ENCODE measurements at regions not wholly inside any gene's neighbourhood (a gene's known extent, or its start where the extent isn't known, plus 50 kb on each side); places are given as distances from the start of the nearest gene placed in this dataset.

GRCh38 chr14:101411151-101411550, 150.1 kb upstream of the DIO3 start:
- TF ChIP-seq FOSL1 (IDR thresholded peaks at IDR 0.05; ENCODE audit: low read depth), result no peak
- peak; percentile 12; the same call in 1 of the 2 replicates for TF ChIP-seq RAD21 (IDR thresholded peaks at IDR 0.05; ENCODE audit: low read depth)
- TF ChIP-seq CBX3 (IDR thresholded peaks at IDR 0.05; ENCODE audit: low read depth), result no peak
- TF ChIP-seq POLR2AphosphoS5 (IDR thresholded peaks at IDR 0.05; ENCODE audit: low read depth, low read length), result no peak
- no peak for TF ChIP-seq ZNF274 (IDR thresholded peaks at IDR 0.05; ENCODE audit: low read depth, low read length)
- Histone ChIP-seq H3K4me2 (ENCODE audit: low read length) (no peak overlapping the region), H3K4me1 (ENCODE audit: control insufficient read depth in 1 of 2, insufficient read depth in 2 of 2, low read length in 2 of 2) (peaks cover 13 to 15% of the 10 kb centered on the region in 2 experiments; a peak in 3 of 4 replicates), H3K79me2 (ENCODE audit: insufficient read depth, low read length) (no peaks in the 10 kb centered on the region), H3K4me3 (replicated peaks in 1 of 2; ENCODE audit: low read depth in 1 of 2, low read length in 2 of 2) (no peak overlapping the region), H3K9me2 (ENCODE audit: insufficient read depth) (no peaks in the 10 kb centered on the region), H3K36me3 (ENCODE audit: control insufficient read depth in 1 of 2, insufficient read depth in 2 of 2, low read length in 2 of 2) (no peaks in the 10 kb centered on the region), H3K9ac (ENCODE audit: low read length) (no peak overlapping the region), H3K27ac (ENCODE audit: low read depth, low read length) (no peak overlapping the region), H3K27me3 (ENCODE audit: insufficient read depth, low read length) (no peaks in the 10 kb centered on the region), H3K9me3 (ENCODE audit: control insufficient read depth in 1 of 2, insufficient read depth in 1 of 2, low read depth in 1 of 2, low read length in 2 of 2) (no peaks in the 10 kb centered on the region), H2AFZ (ENCODE audit: low read depth, low read length, poor library complexity, severe bottlenecking) (no peak overlapping the region), H4K20me1 (ENCODE audit: insufficient read depth) (no peaks in the 10 kb centered on the region)
- RAD21 ChIA-PET (ENCODE audit: low non-redundant PET in 1 of 2, low total read pairs in 2 of 2, uncharacterized antibody in 2 of 2, unreplicated experiment in 2 of 2), result no interaction called here
- POLR2A ChIA-PET, result no interaction called here
- ATAC-seq (no peak), DNase-seq (ENCODE audit: low read depth, low spot score) (no peak)
- CTCF ChIA-PET, result no interaction called here
- no TSS peak for BruUV-seq (replicated peaks)
- intact Hi-C loops (cut with micrococcal nuclease), result no loop called here

- ChIA-PET CTCF (no interaction called here), RAD21 (ENCODE audit: low non-redundant PET in 1 of 2, low total read pairs in 2 of 2, uncharacterized antibody in 2 of 2, unreplicated experiment in 2 of 2) (no interaction called here), POLR2A (no interaction called here)
- BruUV-seq (replicated peaks), result no TSS peak
- peaks cover 13 to 15% of the 10 kb centered on the region in 2 experiments; a peak in 3 of 4 replicates for H3K4me1 ChIP-seq (ENCODE audit: control insufficient read depth in 1 of 2, insufficient read depth in 2 of 2, low read length in 2 of 2)
- ATAC-seq (no peak), DNase-seq (ENCODE audit: low read depth, low spot score) (no peak)
- no peaks in the 10 kb centered on the region for H4K20me1 ChIP-seq (ENCODE audit: insufficient read depth)
- no peaks in the 10 kb centered on the region for H3K9me2 ChIP-seq (ENCODE audit: insufficient read depth)
- H3K9ac ChIP-seq (ENCODE audit: low read length), result no peak overlapping the region
- H3K79me2 ChIP-seq (ENCODE audit: insufficient read depth, low read length), result no peaks in the 10 kb centered on the region
- H3K27ac ChIP-seq (ENCODE audit: low read depth, low read length), result no peak overlapping the region
- no peak overlapping the region for H2AFZ ChIP-seq (ENCODE audit: low read depth, low read length, poor library complexity, severe bottlenecking)
- H3K36me3 ChIP-seq (ENCODE audit: control insufficient read depth in 1 of 2, insufficient read depth in 2 of 2, low read length in 2 of 2), result no peaks in the 10 kb centered on the region
- H3K9me3 ChIP-seq (ENCODE audit: control insufficient read depth in 1 of 2, insufficient read depth in 1 of 2, low read depth in 1 of 2, low read length in 2 of 2), result no peaks in the 10 kb centered on the region
- H3K4me2 ChIP-seq (ENCODE audit: low read length), result no peak overlapping the region
- no peaks in the 10 kb centered on the region for H3K27me3 ChIP-seq (ENCODE audit: insufficient read depth, low read length)
- H3K4me3 ChIP-seq (replicated peaks in 1 of 2; ENCODE audit: low read depth in 1 of 2, low read length in 2 of 2), result no peak overlapping the region
- intact Hi-C loops (cut with micrococcal nuclease), result no loop called here
- TF ChIP-seq TCF7L2 (IDR thresholded peaks at IDR 0.05; ENCODE audit: borderline replicate concordance, extremely low read depth, insufficient read depth, insufficient read length) (no peak), ATF3 (IDR thresholded peaks at IDR 0.05) (no peak), RAD21 (IDR thresholded peaks at IDR 0.05; ENCODE audit: low read depth) (no peak), JUND (IDR thresholded peaks at IDR 0.05) (no peak), CBX3 (IDR thresholded peaks at IDR 0.05; ENCODE audit: low read depth) (no peak), CTCF (IDR thresholded peaks at IDR 0.05 in 2 of 3, conservative IDR thresholded peaks at IDR 0.05 in 1 of 3; ENCODE audit: borderline replicate concordance in 1 of 3, insufficient read depth in 1 of 3, low read depth in 2 of 3, low read length in 2 of 3) (no peak), EZH2phosphoT487 (IDR thresholded peaks at IDR 0.05; ENCODE audit: borderline replicate concordance) (no peak), SIN3A (IDR thresholded peaks at IDR 0.05; ENCODE audit: low read depth) (no peak), FOSL1 (IDR thresholded peaks at IDR 0.05; ENCODE audit: low read depth) (no peak), ELF1 (IDR thresholded peaks at IDR 0.05; ENCODE audit: borderline replicate concordance, low read depth) (no peak), CEBPB (IDR thresholded peaks at IDR 0.05; ENCODE audit: low read depth) (no peak), EGR1 (IDR thresholded peaks at IDR 0.05; ENCODE audit: low read depth) (no peak), ZBTB33 (IDR thresholded peaks at IDR 0.05; ENCODE audit: extremely low read depth, insufficient replicate concordance, low read length) (no peak), YY1 (IDR thresholded peaks at IDR 0.05; ENCODE audit: extremely low read depth, insufficient replicate concordance, low read depth, low read length) (no peak), MAX (IDR thresholded peaks at IDR 0.05) (no peak), SRF (IDR thresholded peaks at IDR 0.05; ENCODE audit: low read depth) (no peak), POLR2AphosphoS5 (IDR thresholded peaks at IDR 0.05; ENCODE audit: low read depth, low read length) (no peak)
Measured at GRCh38 chr14:101411779-101412178, 149.5 kb upstream of the DIO3 start.
